CD4-positive, CD25-positive, alpha-beta regulatory T cell (primary cell): ENCODE measurements at regions not wholly inside any gene's neighbourhood (a gene's known extent, or its start where the extent isn't known, plus 50 kb on each side); places are given as distances from the start of the nearest gene placed in this dataset.
"Not testable (repeated sequence)": the region's sequence is repeated elsewhere in the genome, so short reads cannot be mapped to it uniquely, and the experiment has no call there.

Source experiments
- ATAC-seq, 2 donors: fragments of 150-1000 bp; cut with Tn5 transposase; one replicate each; pipeline ENCODE4 v1.10.0; 2021; ENCODE audit warnings: low read depth in 2 of 2, moderate number of reproducible peaks in 2 of 2, moderate library complexity in 1 of 2
- DNase-seq, 3 donors: peaks; one replicate each; pipeline versions ENCODE4 v3.0.0 to v3.0.0-alpha.2; 2012 to 2022; ENCODE audit warnings: mixed read lengths in 1 of 3
- H3K27ac ChIP-seq: one replicate; pipeline ENCODE4 v1.7.0; 2013; ENCODE audit warnings: mild to moderate bottlenecking, low read length; ENCODE audit not compliant: insufficient read depth, poor library complexity, severe bottlenecking
- H3K27me3 ChIP-seq: one replicate; pipeline ENCODE4 v1.7.0; 2013; ENCODE audit warnings: low read length; ENCODE audit not compliant: control insufficient read depth, insufficient read depth
- H3K36me3 ChIP-seq: one replicate; pipeline ENCODE4 v1.7.0; 2013; ENCODE audit warnings: mild to moderate bottlenecking, low read length, moderate library complexity; ENCODE audit not compliant: control insufficient read depth, insufficient read depth
- H3K4me1 ChIP-seq: 2 replicates; pipeline ENCODE4 v1.7.0; 2013; ENCODE audit warnings: mild to moderate bottlenecking, low read length; ENCODE audit not compliant: insufficient read depth, control insufficient read depth, poor library complexity, severe bottlenecking
- H3K4me3 ChIP-seq: one replicate; pipeline ENCODE4 v1.7.0; 2013; ENCODE audit warnings: low read depth, mild to moderate bottlenecking, low read length, moderate library complexity
- H3K9me3 ChIP-seq, 2 experiments: 1 replicate in 1 of 2; 2 replicates in 1 of 2; pipeline ENCODE4 v1.7.0; 2013; ENCODE audit warnings: low read length in 2 of 2, mild to moderate bottlenecking in 1 of 2, moderate library complexity in 1 of 2; ENCODE audit not compliant: control insufficient read depth in 2 of 2
- H3K27ac Mint-ChIP-seq, 3 donors: one replicate each; pipeline ENCODE4 v1.8.0; 2020 to 2022; ENCODE audit warnings: mild to moderate bottlenecking in 3 of 3, mixed read lengths in 3 of 3, moderate library complexity in 2 of 3
- H3K27me3 Mint-ChIP-seq: one replicate; pipeline ENCODE4 v1.8.0; 2022; ENCODE audit warnings: mild to moderate bottlenecking, mixed read lengths
- H3K36me3 Mint-ChIP-seq: one replicate; pipeline ENCODE4 v1.8.0; 2020; ENCODE audit warnings: mixed read lengths
- H3K4me1 Mint-ChIP-seq, 4 donors: one replicate each; pipeline ENCODE4 v1.8.0; 2020 to 2022; ENCODE audit warnings: mixed read lengths in 4 of 4, mild to moderate bottlenecking in 1 of 4
- H3K4me3 Mint-ChIP-seq, 4 donors: one replicate each; pipeline ENCODE4 v1.8.0; 2020 to 2022; ENCODE audit warnings: mild to moderate bottlenecking in 4 of 4, mixed read lengths in 4 of 4, moderate library complexity in 3 of 4
- H3K9me3 Mint-ChIP-seq, 7 donors: one replicate each; pipeline ENCODE4 v1.8.0; 2020 to 2022; ENCODE audit warnings: mixed read lengths in 7 of 7, mild to moderate bottlenecking in 3 of 7, moderate library complexity in 2 of 7

- H3K27me3 Mint-ChIP-seq: no peaks in the 10 kb centered on the region
- no peaks in the 10 kb centered on the region for H3K36me3 ChIP-seq
- no peak for ATAC-seq
- H3K9me3 ChIP-seq: no peaks in the 10 kb centered on the region
- DNase-seq: no peak
- no peak overlapping the region for H3K4me3 Mint-ChIP-seq
- no peaks in the 10 kb centered on the region for H3K27me3 ChIP-seq
- peaks cover 0 to 3% (median 0%) of the 10 kb centered on the region in 7 donors for H3K9me3 Mint-ChIP-seq
- H3K27ac Mint-ChIP-seq: no peak overlapping the region
- H3K4me1 ChIP-seq: no peaks in the 10 kb centered on the region
- no peak overlapping the region for H3K4me3 ChIP-seq
- H3K36me3 Mint-ChIP-seq: no peaks in the 10 kb centered on the region
- no peaks in the 10 kb centered on the region for H3K4me1 Mint-ChIP-seq
- no peak overlapping the region for H3K27ac ChIP-seq
Observed at GRCh38 chr1:208350815-208351214, 106.6 kb upstream of the PLXNA2 start.

DNA sequence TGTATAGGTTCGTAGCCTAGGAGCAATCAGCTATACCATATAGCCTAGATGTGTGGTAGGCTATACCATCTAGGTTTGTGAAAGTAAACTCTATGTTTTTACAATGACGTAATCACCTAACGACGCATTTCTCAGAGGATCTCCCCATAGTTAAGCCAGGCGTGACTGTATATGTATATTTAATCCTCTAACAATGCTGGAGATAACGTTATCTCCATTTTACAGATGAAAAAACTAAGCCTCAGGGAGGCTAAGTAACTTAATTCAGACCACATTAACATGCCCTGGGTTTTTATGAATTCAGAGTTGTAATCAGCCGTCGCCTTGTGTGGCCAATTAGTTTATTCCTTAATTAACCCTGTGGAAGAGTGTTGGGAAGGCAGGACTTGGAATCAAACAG is 107.7 kb upstream of the PLXNA2 start:
- no peak for ATAC-seq

DNA sequence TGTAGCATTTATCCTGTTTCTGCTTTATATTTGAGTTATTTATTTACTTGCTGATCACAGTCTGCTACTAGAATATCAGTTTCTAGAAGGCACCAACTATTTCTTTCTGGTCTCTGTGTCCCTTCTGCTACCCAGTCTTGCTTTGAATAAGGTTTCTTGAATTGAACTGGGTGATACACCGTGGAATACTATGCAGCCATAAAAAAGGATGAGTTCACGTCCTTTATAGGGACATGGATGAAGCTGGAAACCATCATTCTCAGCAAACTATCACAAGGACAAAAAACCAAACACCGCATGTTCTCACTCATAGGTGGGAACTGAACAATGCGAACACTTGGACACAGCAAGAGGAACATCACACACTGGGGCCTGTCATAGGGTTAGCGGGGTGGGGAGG is 109.6 kb upstream of the PLXNA2 start:
- not testable (repeated sequence) for ATAC-seq, H3K4me1 Mint-ChIP-seq, H3K4me3 ChIP-seq, H3K36me3 Mint-ChIP-seq, H3K27ac ChIP-seq, H3K9me3 ChIP-seq, DNase-seq, H3K4me1 ChIP-seq, H3K36me3 ChIP-seq, H3K27me3 ChIP-seq, H3K27me3 Mint-ChIP-seq, H3K9me3 Mint-ChIP-seq, H3K4me3 Mint-ChIP-seq, H3K27ac Mint-ChIP-seq

More for the DNA sequence above, 107.7 kb upstream of the PLXNA2 start:
- Mint-ChIP-seq H3K4me1 (no peaks in the 10 kb centered on the region), H3K36me3 (no peaks in the 10 kb centered on the region), H3K9me3 (peaks cover 0 to 3% (median 0%) of the 10 kb centered on the region in 7 donors), H3K27me3 (no peaks in the 10 kb centered on the region), H3K27ac (no peak overlapping the region), H3K4me3 (no peak overlapping the region)
- Histone ChIP-seq H3K27ac (no peak overlapping the region), H3K4me3 (no peak overlapping the region), H3K9me3 (no peaks in the 10 kb centered on the region), H3K36me3 (no peaks in the 10 kb centered on the region), H3K4me1 (no peaks in the 10 kb centered on the region), H3K27me3 (no peaks in the 10 kb centered on the region)
- no peak for DNase-seq

DNA sequence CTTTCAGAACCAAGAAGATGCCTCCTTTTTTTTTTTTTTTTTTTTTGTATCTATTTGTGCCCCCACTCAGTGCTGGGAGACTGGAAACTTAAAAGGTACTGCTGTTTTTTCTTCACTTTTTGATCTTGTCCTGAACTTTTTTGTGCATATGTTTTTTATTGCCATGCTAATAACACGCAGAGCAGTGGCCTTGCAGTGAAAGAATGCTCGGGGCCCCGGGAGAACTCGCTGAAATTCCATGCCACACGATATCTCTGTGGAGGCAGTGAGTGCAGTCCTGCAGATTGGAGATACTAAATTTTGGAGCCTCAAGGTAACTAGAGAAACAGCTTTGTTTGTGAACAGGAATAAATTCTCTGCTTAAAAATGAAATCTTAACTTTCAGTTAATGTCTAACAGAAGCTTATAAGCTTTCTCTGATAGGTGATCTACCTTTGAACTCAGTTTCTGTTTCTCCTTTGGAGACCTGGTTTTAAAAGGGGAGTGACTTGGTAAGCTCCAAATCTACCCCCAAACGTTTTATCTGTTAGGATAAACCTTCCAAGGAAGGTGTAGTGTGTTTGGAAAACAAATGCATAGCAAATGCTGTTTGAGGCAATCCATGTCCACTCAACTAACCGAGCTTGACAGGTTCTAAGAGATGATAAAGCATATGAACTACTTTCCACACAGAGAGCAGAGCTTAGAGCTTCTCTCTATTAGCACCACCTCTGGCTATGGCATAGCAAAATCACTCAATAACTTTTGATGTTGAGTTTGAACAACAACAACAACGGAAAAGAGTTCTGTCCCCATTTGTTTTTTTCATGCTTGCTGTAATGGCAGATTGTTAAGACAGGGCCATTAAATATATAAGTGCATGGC is 113.7 kb upstream of the PLXNA2 start:
- H3K9me3 ChIP-seq: no peaks in the 10 kb centered on the region
- no peaks in the 10 kb centered on the region for H3K36me3 Mint-ChIP-seq
- no peak overlapping the region for H3K4me3 Mint-ChIP-seq
- no peaks in the 10 kb centered on the region for H3K27me3 Mint-ChIP-seq
- H3K4me1 ChIP-seq: no peaks in the 10 kb centered on the region
- H3K9me3 Mint-ChIP-seq: peaks cover 0 to 3% (median 0%) of the 10 kb centered on the region in 7 donors
- ATAC-seq (no peak), DNase-seq (no peak)
- no peak overlapping the region for H3K4me3 ChIP-seq
- no peaks in the 10 kb centered on the region for H3K36me3 ChIP-seq
- H3K27ac Mint-ChIP-seq: no peak overlapping the region
- H3K27me3 ChIP-seq: no peaks in the 10 kb centered on the region
- no peaks in the 10 kb centered on the region for H3K4me1 Mint-ChIP-seq
- no peak overlapping the region for H3K27ac ChIP-seq

GRCh38 chr1:208358651-208359050 is 114.5 kb upstream of the PLXNA2 start:
- no peaks in the 10 kb centered on the region for H3K9me3 ChIP-seq
- DNase-seq: no peak
- H3K27ac ChIP-seq: no peak overlapping the region
- H3K4me1 ChIP-seq: no peaks in the 10 kb centered on the region
- no peak overlapping the region for H3K4me3 ChIP-seq
- no peak overlapping the region for H3K4me3 Mint-ChIP-seq
- no peaks in the 10 kb centered on the region for H3K36me3 Mint-ChIP-seq
- no peaks in the 10 kb centered on the region for H3K4me1 Mint-ChIP-seq
- no peaks in the 10 kb centered on the region for H3K27me3 Mint-ChIP-seq
- H3K9me3 Mint-ChIP-seq: peaks cover 0 to 3% (median 0%) of the 10 kb centered on the region in 7 donors
- no peaks in the 10 kb centered on the region for H3K27me3 ChIP-seq
- no peak for ATAC-seq
- no peaks in the 10 kb centered on the region for H3K36me3 ChIP-seq
- no peak overlapping the region for H3K27ac Mint-ChIP-seq

- no peaks in the 10 kb centered on the region for H3K9me3 ChIP-seq
- H3K4me1 ChIP-seq: no peaks in the 10 kb centered on the region
- H3K27me3 ChIP-seq: no peaks in the 10 kb centered on the region
- no peak for ATAC-seq
- no peaks in the 10 kb centered on the region for H3K4me1 Mint-ChIP-seq
- peaks cover 0 to 4% (median 0%) of the 10 kb centered on the region in 7 donors for H3K9me3 Mint-ChIP-seq
- H3K36me3 ChIP-seq: no peaks in the 10 kb centered on the region
- no peak overlapping the region for H3K4me3 Mint-ChIP-seq
- no peak overlapping the region for H3K4me3 ChIP-seq
- H3K27me3 Mint-ChIP-seq: peaks cover 8% of the 10 kb centered on the region
- H3K27ac ChIP-seq: no peak overlapping the region
- no peak for DNase-seq
- H3K27ac Mint-ChIP-seq: no peak overlapping the region
- no peaks in the 10 kb centered on the region for H3K36me3 Mint-ChIP-seq
Observed at GRCh38 chr1:208362011-208362410, 117.8 kb upstream of the PLXNA2 start.

GRCh38 chr1:208366559-208366958 is 122.4 kb upstream of the PLXNA2 start:
- no peak overlapping the region for H3K4me3 ChIP-seq
- no peaks in the 10 kb centered on the region for H3K4me1 ChIP-seq
- Mint-ChIP-seq H3K27me3 (peaks cover 8% of the 10 kb centered on the region), H3K36me3 (no peaks in the 10 kb centered on the region), H3K4me3 (no peak overlapping the region), H3K27ac (no peak overlapping the region), H3K9me3 (peaks cover 0 to 2% (median 0%) of the 10 kb centered on the region in 7 donors), H3K4me1 (no peaks in the 10 kb centered on the region)
- no peak for DNase-seq
- H3K27ac ChIP-seq: no peak overlapping the region
- H3K27me3 ChIP-seq: no peaks in the 10 kb centered on the region
- no peaks in the 10 kb centered on the region for H3K9me3 ChIP-seq
- no peak for ATAC-seq
- H3K36me3 ChIP-seq: no peaks in the 10 kb centered on the region

GRCh38 chr1:208369045-208369444 is 124.9 kb upstream of the PLXNA2 start:
- Mint-ChIP-seq H3K36me3 (no peaks in the 10 kb centered on the region), H3K4me1 (no peaks in the 10 kb centered on the region), H3K9me3 (peaks cover 0 to 2% (median 0%) of the 10 kb centered on the region in 7 donors), H3K27ac (no peak overlapping the region), H3K4me3 (no peak overlapping the region), H3K27me3 (peaks cover 8% of the 10 kb centered on the region)
- Histone ChIP-seq H3K36me3 (no peaks in the 10 kb centered on the region), H3K4me3 (no peak overlapping the region), H3K9me3 (no peaks in the 10 kb centered on the region), H3K27ac (no peak overlapping the region), H3K27me3 (no peaks in the 10 kb centered on the region), H3K4me1 (no peaks in the 10 kb centered on the region)
- no peak for ATAC-seq
- DNase-seq: no peak
